ENCODE measurements at regions not wholly inside any gene's neighbourhood (a gene's known extent, or its start where the extent isn't known, plus 50 kb on each side); places are given as distances from the start of the nearest gene placed in this dataset.

DNA sequence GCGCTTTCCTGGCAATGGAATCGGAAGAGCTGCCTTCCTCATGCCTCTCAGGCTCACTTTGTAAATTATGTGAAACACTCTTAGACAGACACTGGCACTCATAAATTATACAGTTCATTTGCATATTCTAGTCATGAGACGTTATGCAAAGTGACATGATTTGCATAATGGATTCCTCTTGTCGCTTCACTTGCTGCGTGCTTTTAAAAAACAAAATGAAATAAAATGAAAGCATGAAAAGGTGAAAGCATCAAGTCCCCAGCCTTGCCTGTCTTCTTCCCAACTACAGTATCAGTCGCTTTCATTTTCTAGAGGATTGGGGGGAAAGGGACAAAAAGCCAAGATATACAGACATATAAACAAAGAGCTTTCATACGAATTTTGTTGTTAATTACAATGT is 252.8 kb upstream of the PMFBP1 start:
- H3K4me3 Mint-ChIP-seq: no peak overlapping the region
- ATAC-seq (replicated peaks; ENCODE audit: extremely low read depth, poor library complexity, severe bottlenecking) (no peak), DNase-seq (ENCODE audit: low spot score in 2 of 2) (no peak)
- no peaks in the 10 kb centered on the region for H3K27me3 Mint-ChIP-seq
- H3K27ac Mint-ChIP-seq (ENCODE audit: low read depth): no peak overlapping the region
- peaks cover 2% of the 10 kb centered on the region for H3K36me3 Mint-ChIP-seq (ENCODE audit: insufficient read depth)
- peaks cover 11% of the 10 kb centered on the region for H3K9me3 Mint-ChIP-seq
- no peaks in the 10 kb centered on the region for H3K4me1 Mint-ChIP-seq

GRCh38 chr16:72422308-72422897 is 250.4 kb upstream of the PMFBP1 start:
- DNase-seq (ENCODE audit: low spot score in 2 of 2) (no peak), ATAC-seq (replicated peaks; ENCODE audit: extremely low read depth, poor library complexity, severe bottlenecking) (no peak)
- no peaks in the 10 kb centered on the region for H3K4me1 Mint-ChIP-seq
- peaks cover 11% of the 10 kb centered on the region for H3K9me3 Mint-ChIP-seq
- no peak overlapping the region for H3K4me3 Mint-ChIP-seq
- H3K27ac Mint-ChIP-seq (ENCODE audit: low read depth): no peak overlapping the region
- peaks cover 2% of the 10 kb centered on the region for H3K36me3 Mint-ChIP-seq (ENCODE audit: insufficient read depth)
- H3K27me3 Mint-ChIP-seq: no peaks in the 10 kb centered on the region

DNA sequence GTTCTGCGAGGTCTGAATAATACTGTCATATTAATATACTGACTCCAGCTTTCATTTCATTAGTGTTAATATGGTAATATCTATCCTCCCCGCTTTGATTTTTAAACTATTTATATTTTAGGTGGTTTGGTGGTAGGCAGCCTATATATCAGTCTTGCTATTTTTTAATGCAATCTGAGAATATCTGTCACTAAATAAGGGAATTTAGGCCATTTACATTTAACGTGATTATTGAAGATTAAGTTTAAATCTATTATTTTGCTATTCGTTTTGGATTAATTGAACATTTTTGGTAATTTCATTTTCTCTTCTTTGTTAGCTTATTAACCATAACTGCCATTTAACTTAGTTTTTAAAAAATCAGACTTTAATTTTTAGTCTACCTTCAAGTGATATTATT is 247.7 kb upstream of the PMFBP1 start:
- no peaks in the 10 kb centered on the region for H3K4me1 Mint-ChIP-seq
- ATAC-seq (replicated peaks; ENCODE audit: extremely low read depth, poor library complexity, severe bottlenecking) (no peak), DNase-seq (ENCODE audit: low spot score in 2 of 2) (no peak)
- H3K9me3 Mint-ChIP-seq: peaks cover 16% of the 10 kb centered on the region
- no peak overlapping the region for H3K27ac Mint-ChIP-seq (ENCODE audit: low read depth)
- no peaks in the 10 kb centered on the region for H3K27me3 Mint-ChIP-seq
- H3K36me3 Mint-ChIP-seq (ENCODE audit: insufficient read depth): peaks cover 2% of the 10 kb centered on the region
- no peak overlapping the region for H3K4me3 Mint-ChIP-seq

GRCh38 chr16:72415379-72415778 is 243.4 kb upstream of the PMFBP1 start:
- Mint-ChIP-seq H3K4me1 (no peaks in the 10 kb centered on the region), H3K27me3 (no peaks in the 10 kb centered on the region), H3K9me3 (peaks cover 5% of the 10 kb centered on the region), H3K27ac (ENCODE audit: low read depth) (no peak overlapping the region), H3K36me3 (ENCODE audit: insufficient read depth) (no peaks in the 10 kb centered on the region), H3K4me3 (no peak overlapping the region)
- ATAC-seq (replicated peaks; ENCODE audit: extremely low read depth, poor library complexity, severe bottlenecking) (no peak), DNase-seq (ENCODE audit: low spot score in 2 of 2) (no peak)

DNA sequence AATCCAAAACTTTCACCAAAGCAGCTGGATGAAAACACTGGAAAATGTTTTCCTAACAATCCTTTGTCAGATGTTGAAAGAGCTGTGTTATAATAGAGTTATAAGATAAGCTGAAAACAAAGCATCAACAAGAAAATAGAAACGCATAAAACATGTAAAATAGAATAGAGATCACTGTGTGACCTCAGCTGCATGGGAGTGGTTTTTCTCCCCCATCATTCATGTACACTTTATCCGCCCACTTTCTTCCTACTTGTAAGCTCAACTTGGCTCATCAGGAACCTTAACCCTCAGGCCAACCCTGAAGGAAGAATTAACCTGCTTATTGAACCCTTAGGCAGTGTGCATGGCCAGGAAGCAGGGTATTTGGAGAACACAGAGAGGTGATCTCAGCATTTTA is 238.5 kb upstream of the PMFBP1 start:
- DNase-seq (ENCODE audit: low spot score in 2 of 2) (no peak), ATAC-seq (replicated peaks; ENCODE audit: extremely low read depth, poor library complexity, severe bottlenecking) (no peak)
- Mint-ChIP-seq H3K4me3 (no peak overlapping the region), H3K4me1 (no peaks in the 10 kb centered on the region), H3K9me3 (peaks cover 5% of the 10 kb centered on the region), H3K27me3 (no peaks in the 10 kb centered on the region), H3K36me3 (ENCODE audit: insufficient read depth) (no peaks in the 10 kb centered on the region), H3K27ac (ENCODE audit: low read depth) (no peak overlapping the region)

GRCh38 chr16:72409423-72409822 is 237.5 kb upstream of the PMFBP1 start:
- Mint-ChIP-seq H3K36me3 (ENCODE audit: insufficient read depth) (no peaks in the 10 kb centered on the region), H3K9me3 (no peaks in the 10 kb centered on the region), H3K27ac (ENCODE audit: low read depth) (no peak overlapping the region), H3K4me1 (no peaks in the 10 kb centered on the region), H3K27me3 (no peaks in the 10 kb centered on the region), H3K4me3 (no peak overlapping the region)
- DNase-seq (ENCODE audit: low spot score in 2 of 2) (no peak), ATAC-seq (replicated peaks; ENCODE audit: extremely low read depth, poor library complexity, severe bottlenecking) (no peak)

DNA sequence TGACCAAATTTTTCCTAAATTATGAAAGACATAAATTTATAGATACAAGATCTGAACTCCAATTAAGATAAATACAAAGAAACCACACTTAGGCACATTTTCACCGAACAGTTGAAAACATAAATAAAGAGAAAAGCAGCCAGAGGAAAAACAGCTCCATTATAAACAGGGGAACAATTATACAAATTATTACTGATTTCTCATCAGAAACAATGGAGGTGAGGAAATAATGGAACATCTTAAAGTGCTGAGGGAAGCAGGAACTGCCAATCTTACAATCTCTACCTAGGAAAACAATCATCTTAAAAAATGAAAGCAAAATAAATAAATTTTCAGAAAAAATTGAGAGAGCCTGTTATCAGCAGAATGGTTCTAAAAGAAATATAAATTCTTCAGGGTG is 234.4 kb upstream of the PMFBP1 start:
- Mint-ChIP-seq H3K4me1 (no peaks in the 10 kb centered on the region), H3K9me3 (peaks cover 5% of the 10 kb centered on the region), H3K27ac (ENCODE audit: low read depth) (no peak overlapping the region), H3K27me3 (no peaks in the 10 kb centered on the region), H3K36me3 (ENCODE audit: insufficient read depth) (no peaks in the 10 kb centered on the region), H3K4me3 (no peak overlapping the region)
- DNase-seq (ENCODE audit: low spot score in 2 of 2) (no peak), ATAC-seq (replicated peaks; ENCODE audit: extremely low read depth, poor library complexity, severe bottlenecking) (no peak)

- no peak for ATAC-seq (replicated peaks; ENCODE audit: extremely low read depth, poor library complexity, severe bottlenecking)
- H3K36me3 Mint-ChIP-seq (ENCODE audit: insufficient read depth): no peaks in the 10 kb centered on the region
- no peak overlapping the region for H3K4me3 Mint-ChIP-seq
- H3K27ac Mint-ChIP-seq (ENCODE audit: low read depth): no peak overlapping the region
- no peaks in the 10 kb centered on the region for H3K4me1 Mint-ChIP-seq
- H3K27me3 Mint-ChIP-seq: no peaks in the 10 kb centered on the region
- peaks cover 5% of the 10 kb centered on the region for H3K9me3 Mint-ChIP-seq
- no peak for DNase-seq (ENCODE audit: low spot score in 2 of 2)
These were observed 232.3 kb upstream of the PMFBP1 start for GRCh38 chr16:72404299-72404698.

DNA sequence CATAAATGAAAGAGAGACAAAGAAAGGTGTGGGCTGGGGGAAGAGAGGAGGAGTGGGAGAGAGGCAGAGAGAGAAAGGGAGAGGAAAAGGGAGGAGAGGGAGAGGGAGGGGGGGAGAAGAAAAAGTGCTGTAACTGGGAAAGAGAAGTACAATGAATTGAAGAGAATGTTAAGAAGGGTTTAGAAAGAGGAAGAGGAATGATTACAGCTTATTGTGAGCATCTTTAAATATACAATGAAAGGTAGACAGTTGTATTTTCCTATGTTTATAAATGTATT is 229.1 kb upstream of the PMFBP1 start:
- no peak for ATAC-seq (replicated peaks; ENCODE audit: extremely low read depth, poor library complexity, severe bottlenecking)
- Mint-ChIP-seq H3K27me3 (no peaks in the 10 kb centered on the region), H3K36me3 (ENCODE audit: insufficient read depth) (no peaks in the 10 kb centered on the region), H3K27ac (ENCODE audit: low read depth) (no peak overlapping the region), H3K9me3 (peaks cover 5% of the 10 kb centered on the region), H3K4me1 (no peaks in the 10 kb centered on the region), H3K4me3 (no peak overlapping the region)
- DNase-seq (ENCODE audit: low spot score in 2 of 2): no peak

- Mint-ChIP-seq H3K27ac (ENCODE audit: low read depth) (no peak overlapping the region), H3K4me3 (no peak overlapping the region), H3K36me3 (ENCODE audit: insufficient read depth) (no peaks in the 10 kb centered on the region), H3K9me3 (peaks cover 5% of the 10 kb centered on the region), H3K27me3 (no peaks in the 10 kb centered on the region), H3K4me1 (no peaks in the 10 kb centered on the region)
- ATAC-seq (replicated peaks; ENCODE audit: extremely low read depth, poor library complexity, severe bottlenecking) (no peak), DNase-seq (ENCODE audit: low spot score in 2 of 2) (no peak)
These were observed 228.5 kb upstream of the PMFBP1 start for GRCh38 chr16:72400257-72401083.

DNA sequence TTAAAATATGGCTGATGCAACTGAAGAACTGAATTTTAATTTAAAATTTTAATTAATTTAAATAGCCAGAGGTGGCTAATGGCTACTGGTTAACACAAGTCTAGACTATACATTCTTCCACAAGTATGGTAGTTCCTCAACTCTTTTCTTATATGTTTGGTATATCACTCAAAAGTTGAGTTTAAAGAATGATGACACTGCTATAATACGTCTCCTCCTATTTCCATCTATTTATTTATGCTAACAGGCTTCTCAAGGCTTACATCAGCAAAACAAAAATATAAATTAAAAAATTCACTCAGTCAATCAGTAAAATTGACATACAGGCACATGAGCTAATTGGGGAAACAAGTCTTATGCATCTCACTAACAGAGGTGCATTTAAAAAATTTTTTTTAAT is 227.9 kb upstream of the PMFBP1 start:
- ATAC-seq (replicated peaks; ENCODE audit: extremely low read depth, poor library complexity, severe bottlenecking) (no peak), DNase-seq (ENCODE audit: low spot score in 2 of 2) (no peak)
- Mint-ChIP-seq H3K9me3 (peaks cover 5% of the 10 kb centered on the region), H3K4me3 (no peak overlapping the region), H3K36me3 (ENCODE audit: insufficient read depth) (no peaks in the 10 kb centered on the region), H3K27me3 (no peaks in the 10 kb centered on the region), H3K4me1 (no peaks in the 10 kb centered on the region), H3K27ac (ENCODE audit: low read depth) (no peak overlapping the region)

- Mint-ChIP-seq H3K4me3 (no peak overlapping the region), H3K36me3 (ENCODE audit: insufficient read depth) (no peaks in the 10 kb centered on the region), H3K9me3 (peaks cover 8% of the 10 kb centered on the region), H3K27me3 (no peaks in the 10 kb centered on the region), H3K27ac (ENCODE audit: low read depth) (no peak overlapping the region), H3K4me1 (no peaks in the 10 kb centered on the region)
- ATAC-seq (replicated peaks; ENCODE audit: extremely low read depth, poor library complexity, severe bottlenecking) (no peak), DNase-seq (ENCODE audit: low spot score in 2 of 2) (no peak)
These were observed 225.9 kb upstream of the PMFBP1 start for GRCh38 chr16:72397876-72398275.

DNA sequence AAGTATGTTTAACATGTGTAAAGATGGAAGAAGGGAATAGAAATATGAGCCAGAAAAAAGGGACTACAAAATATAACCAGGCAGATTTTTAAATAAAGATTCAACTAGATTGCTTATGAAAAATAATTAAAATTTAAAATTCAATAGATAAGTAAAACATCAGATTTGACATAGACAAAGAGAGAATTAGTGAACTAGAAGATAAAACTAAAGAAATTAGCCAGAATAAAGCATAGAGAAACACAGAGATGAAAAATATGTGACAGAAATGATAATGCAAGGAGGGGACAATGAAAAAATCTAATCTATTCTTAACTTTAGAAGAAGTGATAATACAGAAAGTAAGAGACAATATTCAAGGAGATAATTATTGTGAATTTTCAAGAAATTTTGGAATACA is 222.6 kb upstream of the PMFBP1 start:
- Mint-ChIP-seq H3K27me3 (no peaks in the 10 kb centered on the region), H3K27ac (ENCODE audit: low read depth) (no peak overlapping the region), H3K36me3 (ENCODE audit: insufficient read depth) (no peaks in the 10 kb centered on the region), H3K4me3 (no peak overlapping the region), H3K4me1 (no peaks in the 10 kb centered on the region), H3K9me3 (peaks cover 8% of the 10 kb centered on the region)
- ATAC-seq (replicated peaks; ENCODE audit: extremely low read depth, poor library complexity, severe bottlenecking): no peak
- DNase-seq (ENCODE audit: low spot score in 2 of 2): no peak
